ENCODE measurements at regions not wholly inside any gene's neighbourhood (a gene's known extent, or its start where the extent isn't known, plus 50 kb on each side); places are given as distances from the start of the nearest gene placed in this dataset.

DNA sequence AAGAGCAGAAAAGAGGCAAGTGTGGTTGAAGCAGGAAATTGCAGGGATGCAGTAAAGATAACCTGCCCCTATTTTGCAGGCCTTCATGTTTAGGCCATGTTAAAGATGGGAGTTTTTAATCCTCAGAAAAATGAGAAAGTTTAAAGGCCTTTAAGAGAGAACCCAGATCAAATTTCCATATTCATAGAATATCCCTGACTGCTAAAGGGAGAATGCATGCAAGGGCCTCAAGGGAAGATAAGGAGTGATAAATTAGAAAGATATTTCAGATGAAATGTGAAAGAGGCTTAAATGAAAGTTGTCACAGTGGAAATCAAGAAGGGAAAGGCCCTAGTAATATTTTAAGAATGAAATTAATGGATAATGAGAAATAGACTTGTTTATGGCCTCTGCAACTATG is 292.1 kb downstream of the SATB1 start:
- in situ Hi-C loops (cut with HindIII; ENCODE audit: low sequenced_read_pairs): no loop called here

GRCh38 chr3:18127859-18128681 is 297.1 kb downstream of the SATB1 start:
- in situ Hi-C loops (cut with HindIII; ENCODE audit: low sequenced_read_pairs): no loop called here

GRCh38 chr3:18127174-18127858 is 297.8 kb downstream of the SATB1 start:
- in situ Hi-C loops (cut with HindIII; ENCODE audit: low sequenced_read_pairs): no loop called here

DNA sequence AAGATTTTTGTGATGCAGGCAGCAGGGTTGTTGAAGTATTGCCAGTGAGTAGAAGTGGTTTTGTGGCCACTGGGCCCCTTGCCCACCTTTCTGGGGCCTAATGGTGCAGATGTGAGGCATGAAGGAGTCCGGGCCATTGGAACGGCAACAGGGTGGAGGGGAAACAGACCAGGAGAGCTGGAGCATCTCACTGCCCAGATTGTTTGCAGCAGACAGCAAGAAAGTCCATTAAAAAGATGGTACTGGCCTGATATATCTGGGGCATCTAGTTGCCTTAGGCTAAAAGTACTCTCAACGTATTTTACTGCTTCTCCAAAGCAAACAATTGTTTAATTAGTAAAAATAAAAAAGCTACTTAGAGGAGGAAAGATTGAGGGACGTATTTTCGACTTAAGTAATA is 298.4 kb downstream of the SATB1 start:
- in situ Hi-C loops (cut with HindIII; ENCODE audit: low sequenced_read_pairs): no loop called here

- in situ Hi-C loops (cut with HindIII; ENCODE audit: low sequenced_read_pairs): no loop called here
These were observed 300.6 kb downstream of the SATB1 start for GRCh38 chr3:18124501-18124900.

GRCh38 chr3:18122264-18122663 is 302.9 kb downstream of the SATB1 start:
- in situ Hi-C loops (cut with HindIII; ENCODE audit: low sequenced_read_pairs): no loop called here

GRCh38 chr3:18121020-18121419 is 304.1 kb downstream of the SATB1 start:
- in situ Hi-C loops (cut with HindIII; ENCODE audit: low sequenced_read_pairs): no loop called here

- in situ Hi-C loops (cut with HindIII; ENCODE audit: low sequenced_read_pairs): no loop called here
These were observed 305.3 kb downstream of the SATB1 start for GRCh38 chr3:18119866-18120265.

DNA sequence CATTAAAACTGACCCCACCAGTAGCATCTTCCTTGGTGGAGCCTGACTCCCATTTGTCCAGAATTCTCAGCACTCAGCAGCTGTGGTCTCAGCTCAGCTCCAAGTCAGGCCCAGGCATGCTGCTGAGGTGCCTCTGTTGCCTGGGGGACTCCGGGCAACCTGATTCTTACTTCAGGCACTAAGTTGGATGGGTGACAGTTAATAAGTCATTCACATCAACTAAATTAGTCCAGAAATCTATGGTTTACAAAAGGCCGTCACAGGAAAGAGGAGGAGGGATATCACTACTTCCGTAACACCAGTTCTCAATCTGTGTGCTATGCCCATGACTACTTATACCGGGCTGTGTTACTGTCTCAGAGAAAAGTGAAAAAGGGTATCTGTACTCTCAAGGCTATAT is 310.2 kb downstream of the SATB1 start:
- in situ Hi-C loops (cut with HindIII; ENCODE audit: low sequenced_read_pairs): no loop called here

- in situ Hi-C loops (cut with HindIII; ENCODE audit: low sequenced_read_pairs): no loop called here
These were observed 311.7 kb downstream of the SATB1 start for GRCh38 chr3:18113417-18113816.

GRCh38 chr3:18112674-18113375 is 312.3 kb downstream of the SATB1 start:
- in situ Hi-C loops (cut with HindIII; ENCODE audit: low sequenced_read_pairs): no loop called here

- in situ Hi-C loops (cut with HindIII; ENCODE audit: low sequenced_read_pairs): no loop called here
These were observed 313.3 kb downstream of the SATB1 start for GRCh38 chr3:18111796-18112232.

DNA sequence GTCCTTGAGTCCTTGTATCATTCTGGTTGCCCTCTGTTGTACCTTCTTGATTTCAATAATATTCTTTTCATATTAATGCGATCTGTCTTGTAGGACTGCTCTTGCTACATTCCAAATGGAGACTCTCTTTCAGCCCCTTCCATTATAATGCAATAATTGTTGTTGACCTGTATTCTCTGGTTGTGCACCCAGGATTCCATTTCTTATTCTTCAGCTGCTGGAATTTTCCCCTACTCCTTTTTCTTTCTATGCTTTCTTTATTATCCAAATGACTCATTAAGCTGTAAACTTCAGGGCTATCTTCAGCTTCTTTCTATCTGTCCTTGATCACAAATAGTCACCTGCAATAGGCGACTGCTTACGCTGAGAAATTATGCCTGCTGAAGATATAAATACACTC is 321.5 kb downstream of the SATB1 start:
- in situ Hi-C loops (cut with HindIII; ENCODE audit: low sequenced_read_pairs): no loop called here

GRCh38 chr3:18100121-18100520 is 325.0 kb downstream of the SATB1 start:
- in situ Hi-C loops (cut with HindIII; ENCODE audit: low sequenced_read_pairs): no loop called here

DNA sequence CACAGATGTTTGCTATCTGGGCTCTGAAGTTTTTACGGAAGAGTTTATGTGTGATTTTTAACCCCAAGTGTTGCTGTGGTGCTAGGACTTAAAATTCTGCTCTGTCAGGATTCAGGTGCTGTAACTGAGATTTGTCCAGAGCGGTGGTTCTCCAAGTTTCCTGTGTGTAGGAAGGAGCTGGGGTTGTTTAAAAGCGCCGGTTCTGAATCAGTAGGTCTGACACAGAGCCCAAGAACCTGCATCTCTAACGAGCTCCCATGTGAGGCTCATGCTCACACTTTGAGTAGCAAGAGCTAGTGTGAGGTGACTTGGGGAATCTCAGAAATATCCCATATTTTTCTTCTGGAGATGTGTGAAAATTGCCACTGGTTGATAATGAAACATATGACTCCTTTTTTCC is 325.5 kb downstream of the SATB1 start:
- in situ Hi-C loops (cut with HindIII; ENCODE audit: low sequenced_read_pairs): no loop called here

GRCh38 chr3:18098960-18099587 is 326.1 kb downstream of the SATB1 start:
- in situ Hi-C loops (cut with HindIII; ENCODE audit: low sequenced_read_pairs): no loop called here

GRCh38 chr3:18097989-18098388 is 327.1 kb downstream of the SATB1 start:
- in situ Hi-C loops (cut with HindIII; ENCODE audit: low sequenced_read_pairs): no loop called here

DNA sequence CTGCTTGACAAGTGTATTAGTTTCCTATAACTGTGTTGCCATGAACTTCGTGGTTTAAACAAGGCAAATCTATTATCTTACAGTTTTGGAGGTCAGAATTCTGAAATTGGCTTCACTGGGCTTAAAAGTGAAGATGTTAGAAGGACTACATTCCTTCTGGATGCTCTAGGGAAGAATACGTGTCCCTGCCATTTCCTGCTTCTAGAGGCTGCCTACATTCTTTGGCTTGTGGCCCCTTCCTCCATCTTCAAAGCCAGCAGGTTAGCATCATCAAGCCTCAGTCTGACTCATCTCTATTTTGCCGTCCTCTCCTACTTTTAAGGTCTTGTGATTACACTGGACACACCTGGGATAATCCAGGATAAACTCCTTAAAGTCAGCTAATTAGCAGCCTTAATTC is 327.7 kb downstream of the SATB1 start:
- in situ Hi-C loops (cut with HindIII; ENCODE audit: low sequenced_read_pairs): no loop called here

GRCh38 chr3:18092726-18093125 is 332.4 kb downstream of the SATB1 start:
- in situ Hi-C loops (cut with HindIII; ENCODE audit: low sequenced_read_pairs): no loop called here

- in situ Hi-C loops (cut with HindIII; ENCODE audit: low sequenced_read_pairs): no loop called here
These were observed 334.8 kb downstream of the SATB1 start for GRCh38 chr3:18090377-18090776.

- in situ Hi-C loops (cut with HindIII; ENCODE audit: low sequenced_read_pairs): no loop called here
These were observed 337.2 kb downstream of the SATB1 start for GRCh38 chr3:18087988-18088387.
